Esophagus squamous epithelium (tissue), 4 donors: ENCODE measurements at regions not wholly inside any gene's neighbourhood (a gene's known extent, or its start where the extent isn't known, plus 50 kb on each side); places are given as distances from the start of the nearest gene placed in this dataset.

Source experiments
- CTCF ChIP-seq, 6 experiments: fragments of 450-650 bp in 4 of 6; fragments of 200-600 bp in 2 of 6; sonication (generic) in 2 of 6; IDR thresholded peaks; one replicate each; pipeline ENCODE4 v1.5.1; 2016 to 2019; ENCODE audit warnings: antibody characterized with exemption in 6 of 6, mild to moderate bottlenecking in 4 of 6, moderate library complexity in 4 of 6
- POLR2A ChIP-seq, 4 donors: fragments of 450-650 bp; IDR thresholded peaks; one replicate each; pipeline ENCODE4 v1.6.1; 2017; ENCODE audit warnings: antibody characterized with exemption in 4 of 4, mild to moderate bottlenecking in 4 of 4, moderate library complexity in 3 of 4

GRCh38 chrX:155695419-155695818 is 82.7 kb upstream of the TMLHE start:
- TF ChIP-seq CTCF (IDR thresholded peaks at IDR 0.05) (no peak), POLR2A (IDR thresholded peaks at IDR 0.05) (no peak)
